ENCODE measurements at regions not wholly inside any gene's neighbourhood (a gene's known extent, or its start where the extent isn't known, plus 50 kb on each side); places are given as distances from the start of the nearest gene placed in this dataset.

DNA sequence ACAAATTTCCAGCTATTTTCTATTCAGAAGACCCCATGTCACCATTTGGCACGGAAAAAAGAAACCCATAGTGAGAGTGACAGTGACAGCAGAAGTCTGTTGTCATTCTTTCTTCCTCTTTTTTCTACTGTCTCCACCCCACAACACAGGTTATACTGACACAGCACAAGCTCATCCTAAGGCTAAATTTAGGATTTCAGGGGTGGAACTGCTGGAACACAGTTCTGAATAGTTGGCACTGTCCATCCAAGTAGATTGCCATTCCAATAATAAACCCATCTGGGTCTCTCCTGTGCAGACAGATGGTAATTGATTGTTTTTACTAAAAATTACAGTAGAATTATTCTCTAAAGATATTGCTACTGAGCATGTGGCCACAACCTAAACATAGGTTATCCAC lies 95.2 kb upstream of the C11orf87 start:
- intact Hi-C loops (cut with DNase I; ENCODE audit: low total_unique reads), result loop anchor here (10.0 kb wide), 1 partner anchor 1848 kb away; no protein-coding TSS in a partner anchor
- Histone ChIP-seq H3K4me1 (no peaks in the 10 kb centered on the region), H3K36me3 (no peaks in the 10 kb centered on the region), H3K27ac (no peak overlapping the region), H3K9me3 (no peaks in the 10 kb centered on the region), H3K27me3 (no peaks in the 10 kb centered on the region), H3K4me3 (no peak overlapping the region)
- TF ChIP-seq, protein P1, sequence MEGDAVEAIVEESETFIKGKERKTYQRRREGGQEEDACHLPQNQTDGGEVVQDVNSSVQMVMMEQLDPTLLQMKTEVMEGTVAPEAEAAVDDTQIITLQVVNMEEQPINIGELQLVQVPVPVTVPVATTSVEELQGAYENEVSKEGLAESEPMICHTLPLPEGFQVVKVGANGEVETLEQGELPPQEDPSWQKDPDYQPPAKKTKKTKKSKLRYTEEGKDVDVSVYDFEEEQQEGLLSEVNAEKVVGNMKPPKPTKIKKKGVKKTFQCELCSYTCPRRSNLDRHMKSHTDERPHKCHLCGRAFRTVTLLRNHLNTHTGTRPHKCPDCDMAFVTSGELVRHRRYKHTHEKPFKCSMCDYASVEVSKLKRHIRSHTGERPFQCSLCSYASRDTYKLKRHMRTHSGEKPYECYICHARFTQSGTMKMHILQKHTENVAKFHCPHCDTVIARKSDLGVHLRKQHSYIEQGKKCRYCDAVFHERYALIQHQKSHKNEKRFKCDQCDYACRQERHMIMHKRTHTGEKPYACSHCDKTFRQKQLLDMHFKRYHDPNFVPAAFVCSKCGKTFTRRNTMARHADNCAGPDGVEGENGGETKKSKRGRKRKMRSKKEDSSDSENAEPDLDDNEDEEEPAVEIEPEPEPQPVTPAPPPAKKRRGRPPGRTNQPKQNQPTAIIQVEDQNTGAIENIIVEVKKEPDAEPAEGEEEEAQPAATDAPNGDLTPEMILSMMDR (IDR thresholded peaks at IDR 0.05), result no peak
- no peak for DNase-seq

DNA sequence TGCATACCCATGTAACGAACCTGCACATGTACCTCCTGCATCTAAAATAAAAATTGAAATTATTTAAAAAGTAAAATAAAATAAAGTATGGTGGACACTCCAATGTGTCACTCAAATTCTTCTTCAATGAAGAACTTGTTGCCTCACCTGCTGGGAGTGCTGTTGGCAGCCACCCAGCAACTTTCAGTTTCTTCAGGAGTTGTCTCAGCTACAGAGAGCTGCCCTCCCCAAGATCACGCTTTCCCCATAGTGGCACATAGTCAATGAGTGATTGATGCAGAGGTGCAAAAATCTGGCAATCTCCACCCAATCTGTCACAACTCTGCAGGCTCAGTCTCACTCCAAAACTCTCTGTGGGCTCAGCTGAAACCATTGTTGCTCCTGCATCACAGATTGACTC lies 92.3 kb upstream of the C11orf87 start:
- no peaks in the 10 kb centered on the region for H3K4me1 ChIP-seq
- no peak overlapping the region for H3K27ac ChIP-seq
- no peaks in the 10 kb centered on the region for H3K27me3 ChIP-seq
- no peaks in the 10 kb centered on the region for H3K36me3 ChIP-seq
- TF ChIP-seq, protein P1 (IDR thresholded peaks at IDR 0.05), result no peak
- DNase-seq, result no peak
- no peak overlapping the region for H3K4me3 ChIP-seq
- no peaks in the 10 kb centered on the region for H3K9me3 ChIP-seq
- intact Hi-C loops (cut with DNase I; ENCODE audit: low total_unique reads), result loop anchor here (10.0 kb wide), 1 partner anchor 1845 kb away; no protein-coding TSS in a partner anchor

DNA sequence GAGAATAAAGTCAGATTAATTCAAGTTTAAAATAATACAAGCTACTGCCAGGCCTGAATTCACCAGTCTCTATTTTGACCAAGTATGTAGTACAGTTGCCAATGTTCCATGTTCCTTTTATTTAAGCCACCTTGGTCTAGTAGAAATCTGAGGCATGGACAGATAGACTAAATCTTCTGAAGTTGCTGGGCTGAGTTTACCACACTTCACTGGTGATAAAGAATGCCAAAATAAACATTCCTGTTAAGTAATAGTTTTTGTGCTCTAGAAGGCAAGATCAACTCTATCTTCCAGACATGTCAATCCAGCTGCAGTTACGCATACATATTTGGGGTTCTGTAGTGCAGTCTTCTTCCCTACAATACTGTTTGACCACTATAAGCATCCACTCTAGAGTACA lies 83.9 kb upstream of the C11orf87 start:
- no peak for DNase-seq
- Histone ChIP-seq H3K27ac (no peak overlapping the region), H3K36me3 (no peaks in the 10 kb centered on the region), H3K4me3 (no peak overlapping the region), H3K4me1 (no peaks in the 10 kb centered on the region), H3K27me3 (no peaks in the 10 kb centered on the region), H3K9me3 (no peaks in the 10 kb centered on the region)
- intact Hi-C loops (cut with DNase I; ENCODE audit: low total_unique reads), result no loop called here
- TF ChIP-seq, protein P1 (IDR thresholded peaks at IDR 0.05), result no peak

DNA sequence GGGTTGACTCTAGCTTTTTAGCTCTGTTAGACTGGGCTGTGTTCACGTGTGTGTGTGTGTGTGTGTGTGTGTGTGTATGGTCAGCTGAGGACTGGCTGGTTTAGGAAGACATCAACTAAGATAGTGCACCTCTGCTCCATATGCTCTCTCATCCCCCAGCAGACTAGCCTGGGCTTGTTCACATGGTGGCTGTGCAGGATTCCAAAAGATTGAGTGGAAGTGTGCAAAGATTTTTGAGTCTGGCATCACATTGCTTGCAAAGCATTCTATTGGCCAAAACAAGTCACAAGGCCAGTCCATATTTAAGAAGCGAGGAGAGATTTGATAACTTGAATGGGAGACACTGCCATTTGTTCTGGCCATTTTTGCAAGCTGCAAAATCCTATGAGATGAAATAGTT lies 79.7 kb upstream of the C11orf87 start:
- TF ChIP-seq, protein P1 (IDR thresholded peaks at IDR 0.05), result no peak

DNA sequence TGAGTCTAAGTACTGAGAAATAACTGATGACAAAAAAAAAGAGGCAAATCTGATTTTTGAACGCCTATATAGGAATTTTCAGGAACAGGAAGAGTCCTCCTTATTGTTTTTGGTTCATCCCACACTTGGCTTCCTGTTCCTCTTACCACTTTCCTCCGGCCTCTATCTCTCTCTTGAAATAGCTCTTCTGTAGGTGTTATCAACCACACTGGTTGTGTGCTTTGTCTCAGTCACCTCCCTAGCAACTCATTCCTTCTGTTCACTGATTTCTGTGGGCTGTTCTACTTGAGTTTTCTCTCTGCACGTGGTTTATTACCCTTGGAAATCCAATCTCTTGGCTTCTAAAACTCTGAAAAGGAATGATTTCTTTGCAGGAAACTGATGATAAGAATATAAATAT lies 78.7 kb upstream of the C11orf87 start:
- DNase-seq, result no peak
- Histone ChIP-seq H3K9me3 (no peaks in the 10 kb centered on the region), H3K27ac (no peak overlapping the region), H3K27me3 (no peaks in the 10 kb centered on the region), H3K4me3 (no peak overlapping the region), H3K4me1 (no peaks in the 10 kb centered on the region), H3K36me3 (no peaks in the 10 kb centered on the region)
- intact Hi-C loops (cut with DNase I; ENCODE audit: low total_unique reads), result no loop called here
- TF ChIP-seq, protein P1 (IDR thresholded peaks at IDR 0.05), result no peak

More for the DNA sequence above, 79.7 kb upstream of the C11orf87 start:
- DNase-seq, result no peak
- Histone ChIP-seq H3K4me3 (no peak overlapping the region), H3K27ac (no peak overlapping the region), H3K4me1 (no peaks in the 10 kb centered on the region), H3K9me3 (no peaks in the 10 kb centered on the region), H3K27me3 (no peaks in the 10 kb centered on the region), H3K36me3 (no peaks in the 10 kb centered on the region)
- intact Hi-C loops (cut with DNase I; ENCODE audit: low total_unique reads), result no loop called here

DNA sequence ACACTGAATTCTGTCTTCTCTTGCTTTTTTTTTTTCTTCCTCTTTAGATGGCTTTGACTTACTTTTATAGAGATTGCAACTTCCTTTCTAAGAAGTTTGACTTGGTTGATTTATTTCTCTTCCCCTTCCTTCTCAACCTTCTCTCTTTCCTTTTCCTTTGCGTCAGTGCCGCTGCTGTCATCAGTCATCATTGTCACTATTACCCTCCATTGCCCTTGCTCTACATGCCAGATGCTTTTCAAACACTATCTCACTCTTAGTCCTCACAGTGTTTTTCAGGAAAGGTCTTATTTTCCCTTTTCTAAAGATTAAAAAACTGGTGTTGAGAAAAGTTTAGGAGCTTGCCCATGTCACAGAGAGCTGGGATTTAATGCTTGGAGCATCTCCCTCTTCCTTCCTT lies 74.7 kb upstream of the C11orf87 start:
- Histone ChIP-seq H3K4me1 (no peaks in the 10 kb centered on the region), H3K9me3 (no peaks in the 10 kb centered on the region), H3K4me3 (no peak overlapping the region), H3K27ac (no peak overlapping the region), H3K27me3 (no peaks in the 10 kb centered on the region), H3K36me3 (no peaks in the 10 kb centered on the region)
- no peak for DNase-seq
- intact Hi-C loops (cut with DNase I; ENCODE audit: low total_unique reads), result no loop called here
- TF ChIP-seq, protein P1 (IDR thresholded peaks at IDR 0.05), result no peak

Data from tibial artery (tissue), 4 donors.